Astrocyte (in vitro differentiated cells and primary cell): ENCODE measurements at regions not wholly inside any gene's neighbourhood (a gene's known extent, or its start where the extent isn't known, plus 50 kb on each side); places are given as distances from the start of the nearest gene placed in this dataset.

Source experiments
- CTCF ChIP-seq: IDR thresholded peaks from 2 replicates; pipeline ENCODE4 v1.5.1; 2011; ENCODE audit warnings: low read depth, mild to moderate bottlenecking, inconsistent platforms, low read length, moderate library complexity; ENCODE audit not compliant: insufficient read depth
- EZH2 ChIP-seq: IDR thresholded peaks from 2 replicates; pipeline ENCODE4 v1.6.1; 2012; ENCODE audit warnings: mild to moderate bottlenecking, low read length, inconsistent platforms; ENCODE audit not compliant: insufficient read depth

GRCh38 chr3:135556174-135556573 is 409.4 kb upstream of the PPP2R3A start:
- TF ChIP-seq CTCF (no peak), EZH2 (no peak)
